Upper lobe of left lung (tissue), 4 donors: ENCODE measurements at regions not wholly inside any gene's neighbourhood (a gene's known extent, or its start where the extent isn't known, plus 50 kb on each side); places are given as distances from the start of the nearest gene placed in this dataset.

Source experiments
- EP300 ChIP-seq, 4 donors: sonication (generic); formaldehyde crosslinking; IDR thresholded peaks; one replicate each; pipeline ENCODE4 v1.5.1; 2017; ENCODE audit warnings: antibody characterized with exemption in 4 of 4, control low read depth in 2 of 4
- POLR2A ChIP-seq, 4 donors: fragments of 450-650 bp; IDR thresholded peaks; one replicate each; pipeline ENCODE4 v1.5.1; 2016 to 2017; ENCODE audit warnings: antibody characterized with exemption in 4 of 4, mild to moderate bottlenecking in 2 of 4
- POLR2AphosphoS5 ChIP-seq, 2 donors: sonication (generic); formaldehyde crosslinking; IDR thresholded peaks; one replicate each; pipeline ENCODE4 v1.5.1; 2017; ENCODE audit warnings: antibody characterized with exemption in 2 of 2
- TF ChIP-seq, protein P1 (sequence below), 6 experiments: fragments of 450-650 bp in 4 of 6; fragments of 200-600 bp in 2 of 6; sonication (generic) in 2 of 6; IDR thresholded peaks; one replicate each; pipeline ENCODE4 v1.5.1; 2016 to 2019; ENCODE audit warnings: antibody characterized with exemption in 6 of 6

DNA sequence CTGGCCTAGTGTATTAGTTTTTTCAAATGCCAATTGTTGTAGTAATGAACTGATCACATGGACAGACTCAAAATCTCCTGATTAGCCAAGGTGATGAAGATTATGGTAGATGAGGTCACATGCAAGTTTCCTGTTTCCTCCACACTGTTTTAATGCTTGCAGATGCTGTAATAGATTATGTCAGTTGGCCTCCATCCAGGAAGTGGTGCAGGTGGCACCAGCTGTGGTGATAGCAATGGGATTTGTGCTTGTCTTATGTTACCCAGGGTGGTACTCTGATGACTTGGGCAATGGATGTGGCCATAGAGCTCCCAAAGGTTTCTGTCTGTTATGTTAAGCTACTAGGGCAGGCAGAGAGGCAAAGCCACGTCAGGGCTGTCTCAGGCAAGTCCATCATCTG is 332.9 kb upstream of the DDX18 start:
- TF ChIP-seq, protein P1, sequence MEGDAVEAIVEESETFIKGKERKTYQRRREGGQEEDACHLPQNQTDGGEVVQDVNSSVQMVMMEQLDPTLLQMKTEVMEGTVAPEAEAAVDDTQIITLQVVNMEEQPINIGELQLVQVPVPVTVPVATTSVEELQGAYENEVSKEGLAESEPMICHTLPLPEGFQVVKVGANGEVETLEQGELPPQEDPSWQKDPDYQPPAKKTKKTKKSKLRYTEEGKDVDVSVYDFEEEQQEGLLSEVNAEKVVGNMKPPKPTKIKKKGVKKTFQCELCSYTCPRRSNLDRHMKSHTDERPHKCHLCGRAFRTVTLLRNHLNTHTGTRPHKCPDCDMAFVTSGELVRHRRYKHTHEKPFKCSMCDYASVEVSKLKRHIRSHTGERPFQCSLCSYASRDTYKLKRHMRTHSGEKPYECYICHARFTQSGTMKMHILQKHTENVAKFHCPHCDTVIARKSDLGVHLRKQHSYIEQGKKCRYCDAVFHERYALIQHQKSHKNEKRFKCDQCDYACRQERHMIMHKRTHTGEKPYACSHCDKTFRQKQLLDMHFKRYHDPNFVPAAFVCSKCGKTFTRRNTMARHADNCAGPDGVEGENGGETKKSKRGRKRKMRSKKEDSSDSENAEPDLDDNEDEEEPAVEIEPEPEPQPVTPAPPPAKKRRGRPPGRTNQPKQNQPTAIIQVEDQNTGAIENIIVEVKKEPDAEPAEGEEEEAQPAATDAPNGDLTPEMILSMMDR (IDR thresholded peaks at IDR 0.05) = no peak
- TF ChIP-seq POLR2A (IDR thresholded peaks at IDR 0.05) = no peak
- no peak for TF ChIP-seq POLR2AphosphoS5 (IDR thresholded peaks at IDR 0.05)
- TF ChIP-seq EP300 (IDR thresholded peaks at IDR 0.05) = no peak
